ENCODE measurements at regions not wholly inside any gene's neighbourhood (a gene's known extent, or its start where the extent isn't known, plus 50 kb on each side); places are given as distances from the start of the nearest gene placed in this dataset.

- ChIA-PET POLR2A (ENCODE audit: unreplicated experiment) (no interaction called here), CTCF (interaction anchor here (0.5 to 0.7 kb wide), 2 partner anchors 25 to 392 kb away, joined by 3 to 7 read pairs; no protein-coding TSS in a partner anchor)
- H3K4me2 ChIP-seq (ENCODE audit: low read depth, low read length), result no peak overlapping the region
- H3K36me3 ChIP-seq (ENCODE audit: control insufficient read depth, insufficient read depth, low read length), result no peaks in the 10 kb centered on the region
- 0 out of 2 replicates have a peak overlapping the region, but pooled peaks have one; percentile 8 for H3K14ac ChIP-seq (replicated peaks; ENCODE audit: low read depth, low read length)
- peak overlapping the region; percentile 33 for H4K91ac ChIP-seq (ENCODE audit: insufficient read depth, low read depth, low read length)
- H3K9ac ChIP-seq (ENCODE audit: low read depth, low read length), result no peak overlapping the region
- no peak overlapping the region for H3K27ac ChIP-seq (ENCODE audit: insufficient read depth, low read length)
- no peak overlapping the region for H3K56ac ChIP-seq (ENCODE audit: extremely low read depth, insufficient read depth, low read length)
- no TSS peak for BruUV-seq (replicated peaks)
- H3K18ac ChIP-seq (ENCODE audit: low read depth, low read length), result peak overlapping the region; percentile 24; the same call in 1 of the 2 replicates
- dilution Hi-C loops (cut with HindIII; ENCODE audit: low sequenced_read_pairs, unreplicated experiment), result no loop called here
- H2BK20ac ChIP-seq (ENCODE audit: low read depth, low read length), result no peak overlapping the region
- no peaks in the 10 kb centered on the region for H3K9me3 ChIP-seq (ENCODE audit: control insufficient read depth, insufficient read depth, low read length)
- H4K5ac ChIP-seq (ENCODE audit: low read depth, low read length), result no peak overlapping the region; the same call in 1 of the 2 replicates
- H3K4me1 ChIP-seq (ENCODE audit: control insufficient read depth, insufficient read depth, low read length), result peaks cover 42% of the 10 kb centered on the region
- peak overlapping the region in 1 of 2 experiments; percentile 34; a peak in 1 of 4 replicates for H4K8ac ChIP-seq (ENCODE audit: low read depth in 2 of 2, low read length in 2 of 2)
- no peaks in the 10 kb centered on the region for H4K20me1 ChIP-seq (ENCODE audit: insufficient read depth, low read length)
- no peak overlapping the region for H3K4me3 ChIP-seq (ENCODE audit: insufficient read depth, low read depth, low read length)
- no peak overlapping the region for H2BK5ac ChIP-seq (ENCODE audit: low read depth, low read length, poor library complexity, severe bottlenecking)
- peak overlapping the region; percentile 47; the same call in 1 of the 2 replicates for H2AK5ac ChIP-seq (ENCODE audit: low read depth, low read length)
- no peak for DNase-seq
- H2AFZ ChIP-seq (replicated peaks; ENCODE audit: low read length, poor library complexity), result peak overlapping the region; percentile 4
- no peak for ATAC-seq (ENCODE audit: low read depth)
- no CpG with 5 or more reads among the region's 5 CpGs for whole genome bisulfite sequencing, 2 experiments (ENCODE audit: extremely low coverage in 2 of 2, insufficient read length in 1 of 2)
- peak overlapping the region; percentile 17 for H2BK120ac ChIP-seq (ENCODE audit: low read depth, low read length)
- H3K4ac ChIP-seq (ENCODE audit: low read depth, low read length), result 0 out of 2 replicates have a peak overlapping the region, but pooled peaks have one; percentile 7
- peaks cover 11% of the 10 kb centered on the region for H3K9me1 ChIP-seq (ENCODE audit: insufficient read depth, low read length)
- H2AK9ac ChIP-seq (replicated peaks; ENCODE audit: low read depth, low read length, poor library complexity), result no peak overlapping the region
- no peak overlapping the region; the same call in 2 of the 3 replicates for H2BK15ac ChIP-seq (ENCODE audit: low read depth, low read length)
- intact Hi-C loops (cut with micrococcal nuclease), result no loop called here
- no peak for TF ChIP-seq NFE2L2 (IDR thresholded peaks at IDR 0.05; ENCODE audit: low read depth, low read length)
- no peak for TF ChIP-seq SMC3 (IDR thresholded peaks at IDR 0.05; ENCODE audit: low read depth, low read length)
- no peak for TF ChIP-seq POLR2A (IDR thresholded peaks at IDR 0.05; ENCODE audit: low read depth, low read length)
- no peak for TF ChIP-seq FOS (IDR thresholded peaks at IDR 0.05; ENCODE audit: low read depth, low read length)
- no peak for TF ChIP-seq CHD1 (IDR thresholded peaks at IDR 0.05; ENCODE audit: low read depth, low read length)
- TF ChIP-seq MAZ (IDR thresholded peaks at IDR 0.05; ENCODE audit: borderline replicate concordance, low read depth, low read length), result no peak
- TF ChIP-seq RFX5 (IDR thresholded peaks at IDR 0.05; ENCODE audit: low read depth, low read length), result no peak
- TF ChIP-seq RAD21 (IDR thresholded peaks at IDR 0.05; ENCODE audit: low read length), result no peak
- TF ChIP-seq MAFK (IDR thresholded peaks at IDR 0.05; ENCODE audit: low read depth, low read length), result no peak
- no peak for TF ChIP-seq CEBPB (IDR thresholded peaks at IDR 0.05; ENCODE audit: low read depth, low read length)
- TF ChIP-seq USF2 (IDR thresholded peaks at IDR 0.05; ENCODE audit: low read depth, low read length), result no peak
- TF ChIP-seq MXI1 (IDR thresholded peaks at IDR 0.05; ENCODE audit: borderline replicate concordance, low read depth, low read length), result no peak
- no peak for TF ChIP-seq BHLHE40 (IDR thresholded peaks at IDR 0.05; ENCODE audit: low read depth, low read length)
- TF ChIP-seq ELK1 (IDR thresholded peaks at IDR 0.05; ENCODE audit: borderline replicate concordance, low read depth, low read length), result no peak
- no peak for TF ChIP-seq CTCF (conservative IDR thresholded peaks at IDR 0.05; ENCODE audit: low read depth, low read length)
- TF ChIP-seq RCOR1 (IDR thresholded peaks at IDR 0.05; ENCODE audit: insufficient replicate concordance, low read length), result no peak
- no peaks in the 10 kb centered on the region for H3K27me3 ChIP-seq (ENCODE audit: control insufficient read depth, insufficient read depth, low read length)
- H3K79me1 ChIP-seq (ENCODE audit: low read depth in 1 of 2, low read length in 2 of 2), result no peaks in the 10 kb centered on the region
- no peak overlapping the region for H3K23ac ChIP-seq (ENCODE audit: low read depth, low read length)
- in situ Hi-C loops (cut with MboI; ENCODE audit: low sequenced_read_pairs), result no loop called here
Measured at GRCh38 chr20:17808782-17809181, 109.0 kb downstream of the BANF2 start.

All from IMR-90 (cell line).